AG09319 (cell line): ENCODE measurements at regions not wholly inside any gene's neighbourhood (a gene's known extent, or its start where the extent isn't known, plus 50 kb on each side); places are given as distances from the start of the nearest gene placed in this dataset.

Source experiments
- DNase-seq: peaks from one replicate; pipeline ENCODE4 v3.0.0-alpha.2; 2010; ENCODE audit warnings: low read depth; ENCODE audit errors: extremely low read depth
- CTCF ChIP-seq: IDR thresholded peaks from 2 replicates; pipeline ENCODE4 v1.5.1; 2011; ENCODE audit warnings: low read depth, mild to moderate bottlenecking, inconsistent platforms, low read length, moderate library complexity

GRCh38 chr3:110528305-110529121 is 543.1 kb upstream of the NECTIN3 start:
- TF ChIP-seq CTCF, result no peak
- no peak for DNase-seq

GRCh38 chr3:110530902-110531301 is 540.7 kb upstream of the NECTIN3 start:
- no peak for TF ChIP-seq CTCF
- DNase-seq, result no peak

GRCh38 chr3:110533089-110533488 is 538.5 kb upstream of the NECTIN3 start:
- no peak for DNase-seq
- no peak for TF ChIP-seq CTCF

GRCh38 chr3:110542552-110543150 is 529.0 kb upstream of the NECTIN3 start:
- TF ChIP-seq CTCF, result no peak
- DNase-seq, result no peak

GRCh38 chr3:110544730-110545129 is 526.9 kb upstream of the NECTIN3 start:
- no peak for DNase-seq
- TF ChIP-seq CTCF, result no peak

GRCh38 chr3:110550511-110550910 is 521.1 kb upstream of the NECTIN3 start:
- TF ChIP-seq CTCF, result no peak
- no peak for DNase-seq

GRCh38 chr3:110562621-110563020 is 509.0 kb upstream of the NECTIN3 start:
- no peak for TF ChIP-seq CTCF
- DNase-seq, result no peak
